GM23248 (cell line): ENCODE measurements at regions not wholly inside any gene's neighbourhood (a gene's known extent, or its start where the extent isn't known, plus 50 kb on each side); places are given as distances from the start of the nearest gene placed in this dataset.

Source experiments
- DNase-seq: peaks from one replicate; pipeline ENCODE4 v3.0.0-alpha.2; 2015
- H2AFZ ChIP-seq: fragments of 200-600 bp; sonication (generic); 2 replicates; pipeline ENCODE4 v1.6.1; 2016; ENCODE audit warnings: antibody characterized with exemption
- H3F3A ChIP-seq: fragments of 200-600 bp; sonication (generic); 2 replicates; pipeline ENCODE4 v1.6.1; 2016; ENCODE audit warnings: mild to moderate bottlenecking, antibody characterized with exemption, mixed run types; ENCODE audit not compliant: insufficient read depth
- H3K27ac ChIP-seq: fragments of 200-600 bp; sonication (generic); 2 replicates; pipeline ENCODE4 v1.5.1; 2016; ENCODE audit warnings: mild to moderate bottlenecking
- H3K27me3 ChIP-seq: fragments of 200-600 bp; sonication (generic); replicated peaks from 2 replicates; pipeline ENCODE4 v1.6.1; 2016; ENCODE audit warnings: mild to moderate bottlenecking; ENCODE audit not compliant: insufficient read depth
- H3K36me3 ChIP-seq: fragments of 200-600 bp; sonication (generic); 2 replicates; pipeline ENCODE4 v1.6.1; 2016; ENCODE audit warnings: low read depth, mild to moderate bottlenecking
- H3K4me1 ChIP-seq: fragments of 200-600 bp; sonication (generic); 2 replicates; pipeline ENCODE4 v1.6.1; 2016; ENCODE audit warnings: mild to moderate bottlenecking; ENCODE audit not compliant: insufficient read depth
- H3K4me2 ChIP-seq: fragments of 200-600 bp; sonication (generic); one replicate; pipeline ENCODE4 v1.6.1; 2016; ENCODE audit warnings: mild to moderate bottlenecking; ENCODE audit not compliant: unreplicated experiment
- H3K4me3 ChIP-seq: fragments of 200-600 bp; sonication (generic); 2 replicates; pipeline ENCODE4 v1.5.1; 2016; ENCODE audit warnings: mild to moderate bottlenecking
- H3K79me2 ChIP-seq: fragments of 200-600 bp; sonication (generic); 2 replicates; pipeline ENCODE4 v1.6.1; 2016; ENCODE audit warnings: mild to moderate bottlenecking; ENCODE audit not compliant: insufficient read depth
- H3K9ac ChIP-seq: fragments of 200-600 bp; sonication (generic); 2 replicates; pipeline ENCODE4 v1.6.1; 2016; ENCODE audit warnings: mild to moderate bottlenecking
- H3K9me2 ChIP-seq: fragments of 200-600 bp; sonication (generic); 2 replicates; pipeline ENCODE4 v1.6.1; 2016; ENCODE audit warnings: mixed run types, mild to moderate bottlenecking, moderate library complexity; ENCODE audit not compliant: insufficient read depth
- H3K9me3 ChIP-seq: fragments of 200-600 bp; sonication (generic); one replicate; pipeline ENCODE4 v1.6.1; 2017; ENCODE audit warnings: low read depth
- H4K20me1 ChIP-seq: fragments of 200-600 bp; sonication (generic); 2 replicates; pipeline ENCODE4 v1.6.0; 2016; ENCODE audit not compliant: insufficient read depth
- EZH2 ChIP-seq: fragments of 200-600 bp; sonication (generic); IDR thresholded peaks from 2 replicates; pipeline ENCODE4 v1.6.1; 2018; ENCODE audit warnings: antibody characterized with exemption, mild to moderate bottlenecking; ENCODE audit not compliant: insufficient read depth, poor library complexity, severe bottlenecking
- EZH2phosphoT487 ChIP-seq: fragments of 200-600 bp; sonication (generic); IDR thresholded peaks from 2 replicates; pipeline ENCODE4 v1.6.1; 2018; ENCODE audit warnings: antibody characterized with exemption, moderate library complexity, mild to moderate bottlenecking, low read depth; ENCODE audit not compliant: insufficient read depth
- WGBS, 2 experiments: methylation state at CpG; one replicate each; pipeline ENCODE4 v1.1.6; 2015 to 2017; ENCODE audit warnings: low lambda C conversion rate in 2 of 2, low coverage in 1 of 2; ENCODE audit errors: missing lambda C conversion rate in 2 of 2; 5-methylcytosine and 5-hydroxymethylcytosine counted together
- in situ Hi-C: fragments of 300-500 bp; cut with MboI; formaldehyde crosslinking; loops from 2 replicates; pipeline ENCODE4 v1.15.0; 2020

GRCh38 chr2:129877289-129877741 is 102.2 kb upstream of the RAB6C start:
- Histone ChIP-seq H3K36me3 (no peaks in the 10 kb centered on the region), H2AFZ (peak overlapping the region; percentile 100), H3K79me2 (no peaks in the 10 kb centered on the region), H3K4me1 (no peaks in the 10 kb centered on the region), H3K27me3 (no peaks in the 10 kb centered on the region), H3K4me2 (peak overlapping the region; percentile 86), H4K20me1 (no peaks in the 10 kb centered on the region), H3K27ac (no peak overlapping the region), H3K9me3 (no peaks in the 10 kb centered on the region), H3K4me3 (peak overlapping the region; percentile 93), H3K9me2 (no peaks in the 10 kb centered on the region), H3F3A (0 out of 2 replicates have a peak, but pooled peaks cover 3% of the 10 kb centered on the region), H3K9ac (peak overlapping the region; percentile 51)
- TF ChIP-seq EZH2phosphoT487 = no peak
- no peak for TF ChIP-seq EZH2
- in situ Hi-C loops = no loop called here
- WGBS, 2 experiments = 2 to 3% methylated on average over 7 to 20 of the region's 20 CpGs
- peak; percentile 84 for DNase-seq

GRCh38 chr2:129877795-129878775 is 101.4 kb upstream of the RAB6C start:
- H3K9me3 ChIP-seq = no peaks in the 10 kb centered on the region
- H3K4me3 ChIP-seq = peak overlapping the region; percentile 33; the same call in 1 of the 2 replicates
- H3K27me3 ChIP-seq = no peaks in the 10 kb centered on the region
- H3K4me1 ChIP-seq = no peaks in the 10 kb centered on the region
- H3F3A ChIP-seq = 0 out of 2 replicates have a peak, but pooled peaks cover 3% of the 10 kb centered on the region
- H2AFZ ChIP-seq = peak overlapping the region; percentile 24; the same call in 1 of the 2 replicates
- in situ Hi-C loops = no loop called here
- H3K4me2 ChIP-seq = peak overlapping the region; percentile 44
- H4K20me1 ChIP-seq = no peaks in the 10 kb centered on the region
- peak; percentile 68 for DNase-seq
- no peaks in the 10 kb centered on the region for H3K36me3 ChIP-seq
- 28 to 35% methylated on average over 36 to 50 of the region's 50 CpGs for WGBS, 2 experiments
- no peaks in the 10 kb centered on the region for H3K9me2 ChIP-seq
- H3K27ac ChIP-seq = no peak overlapping the region
- no peak for TF ChIP-seq EZH2phosphoT487
- TF ChIP-seq EZH2 = no peak
- no peak overlapping the region for H3K9ac ChIP-seq
- no peaks in the 10 kb centered on the region for H3K79me2 ChIP-seq

- H3K4me2 ChIP-seq = no peak overlapping the region
- 0 out of 2 replicates have a peak, but pooled peaks cover 3% of the 10 kb centered on the region for H3F3A ChIP-seq
- no peaks in the 10 kb centered on the region for H3K9me2 ChIP-seq
- no peaks in the 10 kb centered on the region for H3K9me3 ChIP-seq
- no peaks in the 10 kb centered on the region for H3K4me1 ChIP-seq
- 70 to 71% methylated on average over 9 of the region's 9 CpGs for WGBS, 2 experiments
- H3K79me2 ChIP-seq = no peaks in the 10 kb centered on the region
- H4K20me1 ChIP-seq = no peaks in the 10 kb centered on the region
- H2AFZ ChIP-seq = no peak overlapping the region
- TF ChIP-seq EZH2 (no peak), EZH2phosphoT487 (no peak)
- no peak overlapping the region for H3K4me3 ChIP-seq
- H3K27me3 ChIP-seq = no peaks in the 10 kb centered on the region
- in situ Hi-C loops = no loop called here
- H3K9ac ChIP-seq = no peak overlapping the region
- no peak for DNase-seq
- no peaks in the 10 kb centered on the region for H3K36me3 ChIP-seq
- no peak overlapping the region for H3K27ac ChIP-seq
These were observed 99.8 kb upstream of the RAB6C start for GRCh38 chr2:129879614-129880180.

- WGBS, 2 experiments = 74 to 78% methylated on average over 5 of the region's 5 CpGs
- TF ChIP-seq EZH2phosphoT487 (no peak), EZH2 (no peak)
- Histone ChIP-seq H3K9ac (no peak overlapping the region), H3K4me3 (no peak overlapping the region), H3K79me2 (no peaks in the 10 kb centered on the region), H3K4me2 (no peak overlapping the region), H3K27me3 (no peaks in the 10 kb centered on the region), H3F3A (0 out of 2 replicates have a peak, but pooled peaks cover 3% of the 10 kb centered on the region), H3K36me3 (no peaks in the 10 kb centered on the region), H3K9me3 (no peaks in the 10 kb centered on the region), H4K20me1 (no peaks in the 10 kb centered on the region), H2AFZ (no peak overlapping the region), H3K27ac (no peak overlapping the region), H3K9me2 (no peaks in the 10 kb centered on the region), H3K4me1 (no peaks in the 10 kb centered on the region)
- DNase-seq = no peak
- in situ Hi-C loops = no loop called here
These were observed 99.2 kb upstream of the RAB6C start for GRCh38 chr2:129880309-129880708.
